ENCODE measurements at regions not wholly inside any gene's neighbourhood (a gene's known extent, or its start where the extent isn't known, plus 50 kb on each side); places are given as distances from the start of the nearest gene placed in this dataset.

GRCh38 chr5:158013303-158013702 is 154.4 kb upstream of the CLINT1 start:
- no peaks in the 10 kb centered on the region for H3K4me1 ChIP-seq (replicated peaks in 1 of 2)
- H3K27me3 ChIP-seq, result no peaks in the 10 kb centered on the region
- H3K36me3 ChIP-seq (replicated peaks in 1 of 2), result no peaks in the 10 kb centered on the region
- intact Hi-C loops (cut with DNase I), result no loop called here
- TF ChIP-seq POLR2A (IDR thresholded peaks at IDR 0.05) (no peak), CTCF (IDR thresholded peaks at IDR 0.05) (no peak)
- H3K4me3 ChIP-seq, result no peak overlapping the region
- 59 to 68% (median 62%) methylated on average over 4 of the region's 4 CpGs for WGBS, 4 donors
- H3K27ac ChIP-seq, result no peak overlapping the region
- no peak for DNase-seq
- H3K9me3 ChIP-seq (replicated peaks in 1 of 3), result no peaks in the 10 kb centered on the region

- intact Hi-C loops (cut with DNase I), result no loop called here
Measured at GRCh38 chr5:158011422-158011821, 152.5 kb upstream of the CLINT1 start.

GRCh38 chr5:158010831-158011230 is 151.9 kb upstream of the CLINT1 start:
- Histone ChIP-seq H3K36me3 (replicated peaks in 1 of 2) (no peaks in the 10 kb centered on the region), H3K27ac (no peak overlapping the region), H3K9me3 (replicated peaks in 1 of 3) (no peaks in the 10 kb centered on the region), H3K4me1 (replicated peaks in 1 of 2) (no peaks in the 10 kb centered on the region), H3K4me3 (no peak overlapping the region), H3K27me3 (no peaks in the 10 kb centered on the region)
- DNase-seq, result no peak
- TF ChIP-seq POLR2A (IDR thresholded peaks at IDR 0.05), result no peak
- no peak for TF ChIP-seq CTCF (IDR thresholded peaks at IDR 0.05)
- intact Hi-C loops (cut with DNase I), result no loop called here
- 79 to 90% (median 84%) methylated on average over 7 of the region's 7 CpGs for WGBS, 4 donors

More at GRCh38 chr5:158011422-158011821, 152.5 kb upstream of the CLINT1 start:
- Histone ChIP-seq H3K9me3 (replicated peaks in 1 of 3) (no peaks in the 10 kb centered on the region), H3K27me3 (no peaks in the 10 kb centered on the region), H3K27ac (no peak overlapping the region), H3K4me1 (replicated peaks in 1 of 2) (no peaks in the 10 kb centered on the region), H3K36me3 (replicated peaks in 1 of 2) (no peaks in the 10 kb centered on the region), H3K4me3 (no peak overlapping the region)
- no peak for DNase-seq
- no peak for TF ChIP-seq CTCF (IDR thresholded peaks at IDR 0.05)
- no peak for TF ChIP-seq POLR2A (IDR thresholded peaks at IDR 0.05)

GRCh38 chr5:158007336-158007735 is 148.4 kb upstream of the CLINT1 start:
- Histone ChIP-seq H3K27ac (no peak overlapping the region), H3K4me1 (replicated peaks in 1 of 2) (no peaks in the 10 kb centered on the region), H3K36me3 (replicated peaks in 1 of 2) (no peaks in the 10 kb centered on the region), H3K4me3 (no peak overlapping the region), H3K9me3 (replicated peaks in 1 of 3) (no peaks in the 10 kb centered on the region), H3K27me3 (no peaks in the 10 kb centered on the region)
- intact Hi-C loops (cut with DNase I), result no loop called here
- WGBS, 4 donors, result 75 to 79% (median 77%) methylated on average over 3 of the region's 3 CpGs
- DNase-seq, result no peak
- TF ChIP-seq CTCF (IDR thresholded peaks at IDR 0.05) (no peak), POLR2A (IDR thresholded peaks at IDR 0.05) (no peak)

Data from adrenal gland (tissue), 9 donors.